Activated T-cell treated with anti-CD3 and anti-CD28 coated beads, Interleukin-2, amount 50 U/mL, for 72 hours (primary cell): ENCODE measurements at regions not wholly inside any gene's neighbourhood (a gene's known extent, or its start where the extent isn't known, plus 50 kb on each side); places are given as distances from the start of the nearest gene placed in this dataset.
"Not testable (repeated sequence)": the region's sequence is repeated elsewhere in the genome, so short reads cannot be mapped to it uniquely, and the experiment has no call there.

ENCODE experiments used
- ATAC-seq, 2 donors: fragments of 150-1000 bp; cut with Tn5 transposase; replicated peaks in 1 of 2; 2 replicates each; pipeline ENCODE4 v1.10.0; 2021; ENCODE audit warnings: moderate library complexity in 2 of 2, mild to moderate bottlenecking in 1 of 2
- DNase-seq, 2 donors: peaks; one replicate each; pipeline ENCODE4 v3.0.0; 2021 to 2022; ENCODE audit warnings: mixed read lengths in 1 of 2
- H3K27ac Mint-ChIP-seq: one replicate; pipeline ENCODE4 v1.8.0; 2022; ENCODE audit warnings: mild to moderate bottlenecking, moderate library complexity, mixed read lengths
- H3K27me3 Mint-ChIP-seq: one replicate; pipeline ENCODE4 v1.8.0; 2022; ENCODE audit warnings: low read depth, mixed read lengths
- H3K36me3 Mint-ChIP-seq, 2 donors: one replicate each; pipeline ENCODE4 v1.8.0; 2022; ENCODE audit warnings: mixed read lengths in 2 of 2, mild to moderate bottlenecking in 1 of 2; ENCODE audit not compliant: insufficient read depth in 2 of 2
- H3K4me1 Mint-ChIP-seq: one replicate; pipeline ENCODE4 v1.8.0; 2022; ENCODE audit warnings: low read depth, mixed read lengths
- H3K4me3 Mint-ChIP-seq, 2 donors: one replicate each; pipeline ENCODE4 v1.8.0; 2022; ENCODE audit warnings: mild to moderate bottlenecking in 2 of 2, mixed read lengths in 2 of 2, moderate library complexity in 2 of 2
- H3K9me3 Mint-ChIP-seq, 2 donors: one replicate each; pipeline ENCODE4 v1.8.0; 2022; ENCODE audit warnings: mixed read lengths in 2 of 2

- Mint-ChIP-seq H3K4me1 (peaks cover 10% of the 10 kb centered on the region), H3K27ac (no peak overlapping the region), H3K36me3 (no peaks in the 10 kb centered on the region), H3K4me3 (no peak overlapping the region), H3K27me3 (no peaks in the 10 kb centered on the region), H3K9me3 (no peaks in the 10 kb centered on the region)
- DNase-seq (no peak), ATAC-seq (no peak)
Observed at GRCh38 chr3:25901796-25902195, 111.9 kb downstream of the OXSM start.

- no peaks in the 10 kb centered on the region for H3K27me3 Mint-ChIP-seq
- ATAC-seq, result no peak
- H3K4me1 Mint-ChIP-seq, result peaks cover 10% of the 10 kb centered on the region
- no peak overlapping the region for H3K27ac Mint-ChIP-seq
- H3K9me3 Mint-ChIP-seq, result no peaks in the 10 kb centered on the region
- no peaks in the 10 kb centered on the region for H3K36me3 Mint-ChIP-seq
- H3K4me3 Mint-ChIP-seq, result no peak overlapping the region
- DNase-seq, result no peak
Observed at GRCh38 chr3:25902586-25902985, 112.7 kb downstream of the OXSM start.

- no peak overlapping the region for H3K27ac Mint-ChIP-seq
- peaks cover 10% of the 10 kb centered on the region for H3K4me1 Mint-ChIP-seq
- peaks cover 4% of the 10 kb centered on the region for H3K27me3 Mint-ChIP-seq
- no peaks in the 10 kb centered on the region for H3K9me3 Mint-ChIP-seq
- DNase-seq, result no peak
- no peak overlapping the region for H3K4me3 Mint-ChIP-seq
- no peaks in the 10 kb centered on the region for H3K36me3 Mint-ChIP-seq
- no peak for ATAC-seq
Observed at GRCh38 chr3:25903371-25904129, 113.7 kb downstream of the OXSM start.

- H3K36me3 Mint-ChIP-seq, result no peaks in the 10 kb centered on the region
- ATAC-seq, result no peak
- H3K27ac Mint-ChIP-seq, result no peak overlapping the region
Observed at GRCh38 chr3:25904206-25904605, 114.3 kb downstream of the OXSM start.

GRCh38 chr3:25906132-25906906 is 116.4 kb downstream of the OXSM start:
- Mint-ChIP-seq H3K36me3 (no peaks in the 10 kb centered on the region), H3K4me1 (peaks cover 10% of the 10 kb centered on the region), H3K4me3 (no peak overlapping the region), H3K27ac (no peak overlapping the region), H3K9me3 (no peaks in the 10 kb centered on the region), H3K27me3 (peaks cover 6% of the 10 kb centered on the region)
- DNase-seq (no peak), ATAC-seq (no peak)

More at GRCh38 chr3:25904206-25904605, 114.3 kb downstream of the OXSM start:
- Mint-ChIP-seq H3K4me1 (peaks cover 10% of the 10 kb centered on the region), H3K27me3 (peaks cover 6% of the 10 kb centered on the region), H3K4me3 (no peak overlapping the region), H3K9me3 (no peaks in the 10 kb centered on the region)
- DNase-seq, result no peak

- H3K27ac Mint-ChIP-seq, result no peak overlapping the region
- peaks cover 6% of the 10 kb centered on the region for H3K27me3 Mint-ChIP-seq
- peaks cover 8% of the 10 kb centered on the region for H3K4me1 Mint-ChIP-seq
- H3K9me3 Mint-ChIP-seq, result no peaks in the 10 kb centered on the region
- ATAC-seq (no peak), DNase-seq (no peak)
- no peaks in the 10 kb centered on the region for H3K36me3 Mint-ChIP-seq
- no peak overlapping the region for H3K4me3 Mint-ChIP-seq
Observed at GRCh38 chr3:25907081-25907480, 117.2 kb downstream of the OXSM start.

GRCh38 chr3:25910105-25910504 is 120.2 kb downstream of the OXSM start:
- no peak for ATAC-seq
- H3K36me3 Mint-ChIP-seq, result no peaks in the 10 kb centered on the region
- peaks cover 6% of the 10 kb centered on the region for H3K27me3 Mint-ChIP-seq
- no peaks in the 10 kb centered on the region for H3K9me3 Mint-ChIP-seq
- no peak overlapping the region for H3K4me3 Mint-ChIP-seq
- peaks cover 5% of the 10 kb centered on the region for H3K4me1 Mint-ChIP-seq
- DNase-seq, result no peak
- no peak overlapping the region for H3K27ac Mint-ChIP-seq

GRCh38 chr3:25910997-25911396 is 121.1 kb downstream of the OXSM start:
- Mint-ChIP-seq H3K27me3 (peaks cover 6% of the 10 kb centered on the region), H3K4me1 (peaks cover 5% of the 10 kb centered on the region), H3K27ac (no peak overlapping the region), H3K9me3 (no peaks in the 10 kb centered on the region), H3K36me3 (no peaks in the 10 kb centered on the region), H3K4me3 (no peak overlapping the region)
- peak; percentile 45 to 63 for DNase-seq
- ATAC-seq, result peak in 1 of 2 donors; percentile 42

GRCh38 chr3:25911525-25912295 is 121.8 kb downstream of the OXSM start:
- no peak overlapping the region for H3K27ac Mint-ChIP-seq
- H3K36me3 Mint-ChIP-seq, result no peaks in the 10 kb centered on the region
- no peak overlapping the region for H3K4me3 Mint-ChIP-seq
- DNase-seq (no peak), ATAC-seq (no peak)
- peaks cover 5% of the 10 kb centered on the region for H3K4me1 Mint-ChIP-seq
- no peaks in the 10 kb centered on the region for H3K9me3 Mint-ChIP-seq
- H3K27me3 Mint-ChIP-seq, result peaks cover 6% of the 10 kb centered on the region

GRCh38 chr3:25913179-25913578 is 123.3 kb downstream of the OXSM start:
- no peak for DNase-seq
- no peaks in the 10 kb centered on the region for H3K9me3 Mint-ChIP-seq
- no peaks in the 10 kb centered on the region for H3K36me3 Mint-ChIP-seq
- H3K4me1 Mint-ChIP-seq, result peaks cover 5% of the 10 kb centered on the region
- H3K27me3 Mint-ChIP-seq, result peaks cover 6% of the 10 kb centered on the region
- no peak overlapping the region for H3K4me3 Mint-ChIP-seq
- no peak overlapping the region for H3K27ac Mint-ChIP-seq
- ATAC-seq, result no peak

GRCh38 chr3:25915673-25916072 is 125.8 kb downstream of the OXSM start:
- Mint-ChIP-seq H3K4me1 (peaks cover 5% of the 10 kb centered on the region), H3K9me3 (no peaks in the 10 kb centered on the region), H3K27me3 (peaks cover 20% of the 10 kb centered on the region), H3K4me3 (no peak overlapping the region), H3K36me3 (no peaks in the 10 kb centered on the region), H3K27ac (no peak overlapping the region)
- DNase-seq, result no peak
- ATAC-seq, result no peak

- Mint-ChIP-seq H3K27me3 (peaks cover 20% of the 10 kb centered on the region), H3K4me3 (no peak overlapping the region), H3K27ac (no peak overlapping the region), H3K9me3 (no peaks in the 10 kb centered on the region), H3K4me1 (peaks cover 5% of the 10 kb centered on the region), H3K36me3 (no peaks in the 10 kb centered on the region)
- DNase-seq, result no peak
- ATAC-seq, result no peak
Observed at GRCh38 chr3:25916321-25916720, 126.4 kb downstream of the OXSM start.

- not testable (repeated sequence) for ATAC-seq, H3K27me3 Mint-ChIP-seq, H3K4me3 Mint-ChIP-seq, H3K27ac Mint-ChIP-seq, DNase-seq, H3K4me1 Mint-ChIP-seq
- H3K36me3 Mint-ChIP-seq, result peaks cover 4 to 12% of the 10 kb centered on the region in 2 donors
- H3K9me3 Mint-ChIP-seq, result peaks cover 10 to 13% of the 10 kb centered on the region in 2 donors
Observed at GRCh38 chr3:25931967-25932366, 142.1 kb downstream of the OXSM start.
